HG03378 (cell line): ENCODE measurements at regions not wholly inside any gene's neighbourhood (a gene's known extent, or its start where the extent isn't known, plus 50 kb on each side); places are given as distances from the start of the nearest gene placed in this dataset.
"Not testable (repeated sequence)": the region's sequence is repeated elsewhere in the genome, so short reads cannot be mapped to it uniquely, and the experiment has no call there.

ENCODE experiments used
- ATAC-seq: cut with Tn5 transposase; IDR thresholded peaks from one replicate; pipeline ENCODE4 v1.9.1; 2021; ENCODE audit warnings: mild to moderate bottlenecking, moderate library complexity; ENCODE audit not compliant: unreplicated experiment

- no peak for ATAC-seq
These were observed 895.2 kb upstream of the CITED2 start for GRCh38 chr6:140269591-140270165.

DNA sequence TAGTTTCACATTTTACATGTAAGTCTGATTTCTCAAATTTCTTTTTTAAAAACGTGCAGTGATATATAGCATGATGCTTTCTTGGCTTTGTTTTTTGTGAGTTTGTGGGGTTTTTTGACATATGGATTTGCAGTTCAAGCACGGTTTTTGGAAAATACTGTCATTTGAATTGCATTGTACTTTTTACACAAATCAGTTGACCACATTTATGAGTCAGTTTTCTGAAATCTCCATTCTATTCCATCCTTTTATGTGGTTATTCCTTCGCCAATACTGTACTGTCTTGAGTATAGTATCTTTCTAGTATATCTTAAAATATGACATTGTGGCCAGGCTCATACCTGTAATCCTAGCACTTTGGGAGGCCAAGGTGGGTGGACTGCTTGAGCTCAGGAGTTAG lies 890.0 kb upstream of the CITED2 start:
- ATAC-seq = no peak

- ATAC-seq = not testable (repeated sequence)
These were observed 883.9 kb upstream of the CITED2 start for GRCh38 chr6:140258302-140258701.

- ATAC-seq = no peak
These were observed 881.8 kb upstream of the CITED2 start for GRCh38 chr6:140256248-140256647.

- ATAC-seq = no peak
These were observed 878.6 kb upstream of the CITED2 start for GRCh38 chr6:140253096-140253495.

DNA sequence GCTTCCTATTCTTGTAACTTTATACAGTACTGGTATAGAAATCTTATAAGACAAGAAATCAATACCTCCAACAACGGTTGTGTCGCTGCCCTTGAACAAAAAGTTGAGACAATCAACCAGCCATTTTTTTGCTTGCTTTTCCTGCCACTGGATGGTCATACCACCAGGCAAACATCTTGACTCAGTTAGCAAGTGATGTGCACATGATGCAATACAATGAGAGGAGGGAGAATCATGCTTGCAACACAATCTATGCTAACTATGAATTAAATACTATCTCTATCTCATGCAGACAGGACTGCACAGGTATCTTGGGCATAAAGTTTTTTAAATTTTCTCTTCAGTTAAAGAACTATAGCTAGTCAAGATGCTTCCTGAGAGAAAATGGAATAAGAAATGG lies 877.7 kb upstream of the CITED2 start:
- ATAC-seq = no peak

- ATAC-seq = no peak
These were observed 871.0 kb upstream of the CITED2 start for GRCh38 chr6:140245296-140246040.

GRCh38 chr6:140237251-140237650 lies 862.8 kb upstream of the CITED2 start:
- ATAC-seq = no peak

GRCh38 chr6:140236732-140237131 lies 862.3 kb upstream of the CITED2 start:
- ATAC-seq = no peak

DNA sequence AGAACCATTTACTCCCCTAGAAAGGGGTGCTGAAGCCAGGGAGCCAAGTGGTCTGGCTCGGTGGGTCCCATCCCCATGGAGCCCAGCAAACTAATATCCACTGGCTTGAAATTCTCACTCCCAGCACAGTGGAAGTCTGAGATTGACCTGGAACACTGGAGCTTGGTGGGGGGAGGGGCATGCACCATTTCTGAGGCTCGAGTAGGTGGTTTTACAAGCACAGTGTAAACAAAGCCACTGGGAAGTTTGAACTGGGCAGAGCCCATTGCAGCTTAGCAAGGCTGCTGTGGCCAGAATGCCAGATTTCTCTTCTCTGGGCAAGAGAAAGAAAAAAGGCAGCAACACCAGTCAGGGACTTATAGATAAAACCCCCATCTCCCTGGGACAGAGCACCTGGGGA lies 855.8 kb upstream of the CITED2 start:
- no peak for ATAC-seq

GRCh38 chr6:140228491-140228890 lies 854.0 kb upstream of the CITED2 start:
- no peak for ATAC-seq

- ATAC-seq = no peak
These were observed 852.2 kb upstream of the CITED2 start for GRCh38 chr6:140226637-140227036.

GRCh38 chr6:140225701-140226436 lies 851.4 kb upstream of the CITED2 start:
- ATAC-seq = no peak

- ATAC-seq = no peak
These were observed 842.8 kb upstream of the CITED2 start for GRCh38 chr6:140217283-140217682.

- ATAC-seq = no peak
These were observed 835.3 kb upstream of the CITED2 start for GRCh38 chr6:140209775-140210174.

- ATAC-seq = no peak
These were observed 833.8 kb upstream of the CITED2 start for GRCh38 chr6:140208286-140208685.

DNA sequence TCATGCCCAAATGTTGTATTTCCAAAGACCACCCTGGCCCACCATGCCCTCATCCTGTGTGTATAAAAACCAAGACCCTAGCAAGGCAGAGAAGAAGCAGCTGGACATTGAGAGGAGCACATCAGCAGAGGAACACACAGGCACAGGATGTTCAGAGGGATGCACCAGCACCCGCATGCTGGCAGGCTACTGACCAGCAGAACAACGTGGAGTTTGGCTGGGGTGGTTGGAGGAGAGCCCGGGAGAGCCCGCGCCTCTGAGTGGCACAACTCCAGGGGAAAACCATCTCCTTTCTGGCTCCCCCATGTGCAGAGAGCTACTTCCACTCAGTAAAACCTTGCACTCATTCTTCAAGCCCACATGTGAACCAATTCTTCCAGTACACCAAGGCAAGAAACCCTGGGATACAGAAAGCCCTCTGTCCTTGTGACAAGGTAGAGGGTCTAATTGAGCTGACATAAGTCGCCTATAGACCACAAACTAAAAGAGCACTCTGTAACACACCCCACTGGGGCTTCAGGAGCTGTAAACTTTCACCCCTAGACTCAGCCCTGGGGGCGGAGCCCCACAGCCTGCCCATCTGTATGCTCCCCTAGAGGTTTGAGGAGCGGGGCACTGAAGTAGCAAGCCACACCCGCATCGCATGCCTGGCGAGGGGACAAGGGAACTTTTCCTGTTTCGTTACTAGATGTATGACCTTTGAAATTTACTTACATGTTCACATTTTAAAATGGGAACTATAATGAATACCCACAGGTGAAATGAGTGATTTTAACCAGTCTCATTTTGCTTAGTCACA lies 831.5 kb upstream of the CITED2 start:
- ATAC-seq = no peak

DNA sequence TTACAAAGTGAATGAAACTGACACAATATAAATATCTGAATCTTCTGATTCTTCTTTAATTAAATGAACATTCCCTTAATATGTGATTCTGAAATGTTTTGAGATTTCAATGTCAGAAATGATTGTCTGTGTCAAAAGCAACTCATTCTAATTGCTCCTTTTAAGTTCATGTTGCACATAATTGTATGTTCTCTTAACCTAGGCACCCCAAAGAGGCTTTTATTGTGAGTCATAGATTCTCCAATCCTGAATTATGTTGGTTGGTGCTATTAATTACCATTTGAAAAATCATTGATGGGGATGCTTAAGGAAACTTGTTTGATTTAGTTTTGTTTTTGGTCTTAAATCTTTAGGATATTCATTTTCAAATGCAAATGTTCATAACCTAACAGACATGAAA lies 829.7 kb upstream of the CITED2 start:
- ATAC-seq = no peak

- no peak for ATAC-seq
These were observed 829.3 kb upstream of the CITED2 start for GRCh38 chr6:140203661-140204147.

DNA sequence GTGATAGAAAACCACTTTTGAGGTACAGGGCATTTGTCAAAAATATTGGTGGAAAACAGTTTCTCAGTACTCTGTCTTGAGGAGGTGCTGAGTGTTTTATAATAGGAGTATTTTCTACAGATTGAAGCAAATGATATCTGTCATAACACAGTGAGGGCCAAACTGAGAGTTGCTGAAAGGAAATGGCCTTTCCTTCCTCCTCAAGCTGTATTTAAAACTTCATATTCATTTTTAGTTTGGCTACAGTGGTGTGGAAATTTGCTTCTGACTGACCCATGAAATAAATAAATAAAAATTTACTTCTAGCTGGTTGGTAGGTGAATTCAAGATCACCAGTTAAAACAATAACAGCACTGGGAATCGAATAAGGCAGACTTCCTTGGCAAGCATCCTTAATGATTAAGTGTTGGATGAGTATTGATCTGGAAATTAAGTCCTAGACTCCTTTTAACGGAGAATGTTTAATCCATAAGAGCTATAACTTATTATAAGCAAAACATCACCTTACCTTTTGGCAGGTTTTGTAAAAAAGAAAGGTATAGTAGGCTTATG lies 828.6 kb upstream of the CITED2 start:
- no peak for ATAC-seq
